Endothelial cell of umbilical vein (primary cell): ENCODE measurements at regions not wholly inside any gene's neighbourhood (a gene's known extent, or its start where the extent isn't known, plus 50 kb on each side); places are given as distances from the start of the nearest gene placed in this dataset.

Experiments used
- BruUV-seq: library from RNA; stranded (reverse); fragments of 400-500 nt; replicated peaks from 2 replicates; lab custom pipeline; 2021; lab: Mats Ljungman, UMichigan
- CTCF ChIA-PET: fragments of 300-600, 350-600 bp; sonication (Branson Sonifier 250); formaldehyde crosslinking; loops from one replicate; lab custom pipeline; 2021; ENCODE audit warnings: antibody characterized with exemption, inconsistent platforms; lab: Charles Lee
- POLR2A ChIA-PET: fragments of 300-600, 350-600 bp; sonication (Branson Sonifier 250); formaldehyde crosslinking; loops from one replicate; lab custom pipeline; 2021; ENCODE audit warnings: antibody characterized with exemption, inconsistent platforms; lab: Charles Lee
- DNase-seq: peaks from one replicate; pipeline ENCODE4 v3.0.0-alpha.2; 2011; ENCODE audit warnings: low read depth, low spot score
- FAIRE-seq: peaks from 2 replicates; lab custom pipeline; 2011; peaks lifted over from hg19 to GRCh38; lab: Jason Lieb, UNC
- H2AFZ ChIP-seq: 2 replicates; pipeline ENCODE4 v1.6.0; 2012; ENCODE audit warnings: low read depth, low read length, control low read depth, inconsistent platforms
- H3K27ac ChIP-seq: 2 replicates; pipeline ENCODE4 v1.5.1; 2011; ENCODE audit warnings: low read depth, mild to moderate bottlenecking, control low read depth, low read length, moderate library complexity; ENCODE audit not compliant: insufficient read depth
- H3K27me3 ChIP-seq, 2 experiments: 2 replicates each; pipeline versions ENCODE4 v1.6.0 to v1.6.1; 2011; ENCODE audit warnings: low read length in 2 of 2, mixed read lengths in 1 of 2; ENCODE audit not compliant: control insufficient read depth in 2 of 2, insufficient read depth in 2 of 2
- H3K36me3 ChIP-seq, 2 experiments: 2 replicates in 1 of 2; 3 replicates in 1 of 2; pipeline ENCODE4 v1.5.1; 2011; ENCODE audit warnings: low read length in 2 of 2, mild to moderate bottlenecking in 1 of 2, moderate library complexity in 1 of 2; ENCODE audit not compliant: control insufficient read depth in 2 of 2, insufficient read depth in 2 of 2; ENCODE audit errors: extremely low read depth in 1 of 2
- H3K4me1 ChIP-seq: 3 replicates; pipeline ENCODE4 v1.5.1; 2011; ENCODE audit warnings: mild to moderate bottlenecking, low read length; ENCODE audit not compliant: control insufficient read depth, insufficient read depth; ENCODE audit errors: extremely low read depth
- H3K4me2 ChIP-seq: 2 replicates; pipeline ENCODE4 v1.6.1; 2011; ENCODE audit warnings: low read length, control low read depth, mixed read lengths; ENCODE audit not compliant: insufficient read depth
- H3K4me3 ChIP-seq, 3 experiments: fragments of 200-600 bp in 1 of 3; sonication (generic), shearing (Covaris generic) in 1 of 3; replicated peaks in 1 of 3; 2 replicates each; pipeline ENCODE4 v1.5.1; 2011 to 2016; ENCODE audit warnings: control low read depth in 3 of 3, low read length in 3 of 3, mild to moderate bottlenecking in 2 of 3, inconsistent platforms in 1 of 3, low read depth in 1 of 3, moderate library complexity in 1 of 3; ENCODE audit not compliant: insufficient read depth in 1 of 3
- H3K79me2 ChIP-seq: 2 replicates; pipeline ENCODE4 v1.6.0; 2012; ENCODE audit warnings: low read length, inconsistent platforms; ENCODE audit not compliant: control insufficient read depth, insufficient read depth
- H3K9ac ChIP-seq: replicated peaks from 2 replicates; pipeline ENCODE3; 2011; ENCODE audit warnings: low read length, control low read depth; ENCODE audit not compliant: insufficient read depth; ENCODE audit errors: extremely low read depth
- H3K9me1 ChIP-seq: replicated peaks from 3 replicates; pipeline ENCODE4 v1.6.0; 2011; ENCODE audit warnings: mild to moderate bottlenecking, low read length; ENCODE audit not compliant: control insufficient read depth, insufficient read depth; ENCODE audit errors: extremely low read depth
- H3K9me3 ChIP-seq: replicated peaks from 2 replicates; pipeline ENCODE4 v1.5.1; 2012; ENCODE audit warnings: low read length, inconsistent platforms; ENCODE audit not compliant: control insufficient read depth, insufficient read depth
- H4K20me1 ChIP-seq: replicated peaks from 2 replicates; pipeline ENCODE3; 2011; ENCODE audit warnings: mild to moderate bottlenecking, low read length; ENCODE audit not compliant: control insufficient read depth, insufficient read depth; ENCODE audit errors: extremely low read depth
- EZH2 ChIP-seq: IDR thresholded peaks from 2 replicates; pipeline ENCODE4 v1.6.1; 2012; ENCODE audit warnings: borderline replicate concordance, low read depth, mild to moderate bottlenecking, moderate library complexity, low read length, inconsistent platforms; ENCODE audit not compliant: severe bottlenecking
- FOS ChIP-seq: IDR thresholded peaks from 2 replicates; pipeline ENCODE4 v1.6.1; 2011; ENCODE audit warnings: mild to moderate bottlenecking, low read length, moderate library complexity, borderline replicate concordance; ENCODE audit not compliant: insufficient read depth
- GATA2 ChIP-seq: IDR thresholded peaks from 2 replicates; pipeline ENCODE4 v1.7.0; 2011; ENCODE audit warnings: low read depth, mild to moderate bottlenecking, moderate library complexity, mixed read lengths, low read length; ENCODE audit not compliant: insufficient read length, insufficient read depth
- JUN ChIP-seq: IDR thresholded peaks from 2 replicates; pipeline ENCODE4 v1.6.1; 2011; ENCODE audit warnings: borderline replicate concordance, low read depth; ENCODE audit not compliant: insufficient read length, insufficient read depth
- MYC ChIP-seq: IDR thresholded peaks from one replicate; pipeline ENCODE4 v1.6.1; 2011; ENCODE audit warnings: mild to moderate bottlenecking, low read depth, low read length
- POLR2A ChIP-seq: IDR thresholded peaks from 2 replicates; pipeline ENCODE4 v1.6.1; 2012; ENCODE audit warnings: low read depth, mild to moderate bottlenecking, control low read depth, low read length
- POLR2AphosphoS5 ChIP-seq: IDR thresholded peaks from 2 replicates; pipeline ENCODE4 v1.6.1; 2012; ENCODE audit warnings: low read depth, mild to moderate bottlenecking, control low read depth, low read length, moderate library complexity; ENCODE audit not compliant: insufficient read depth
- dilution Hi-C: fragments of 300-500 bp; cut with MboI; formaldehyde crosslinking; loops from one replicate; pipeline ENCODE4 v1.15.0; 2019; ENCODE audit warnings: low sequenced_read_pairs; ENCODE audit not compliant: extremely low pct_ligation_motif_present
- intact Hi-C: fragments of 100-400 bp; cut with micrococcal nuclease; formaldehyde crosslinking; loops from one replicate; pipeline ENCODE4 v1.10.0; 2022
- TF ChIP-seq, protein P1 (sequence below), 2 donors: IDR thresholded peaks; 1 replicate in 1 of 2; 2 replicates in 1 of 2; pipeline ENCODE4 v1.5.1; 2011; ENCODE audit warnings: low read length in 2 of 2, mild to moderate bottlenecking in 2 of 2, moderate library complexity in 2 of 2, control low read depth in 1 of 2, inconsistent platforms in 1 of 2, low read depth in 1 of 2; ENCODE audit not compliant: insufficient read depth in 1 of 2; ENCODE audit errors: extremely low read depth in 1 of 2
- TF ChIP-seq, protein P2 (sequence below): IDR thresholded peaks from 2 replicates; pipeline ENCODE4 v1.6.1; 2011; ENCODE audit not compliant: insufficient read depth, insufficient read length

DNA sequence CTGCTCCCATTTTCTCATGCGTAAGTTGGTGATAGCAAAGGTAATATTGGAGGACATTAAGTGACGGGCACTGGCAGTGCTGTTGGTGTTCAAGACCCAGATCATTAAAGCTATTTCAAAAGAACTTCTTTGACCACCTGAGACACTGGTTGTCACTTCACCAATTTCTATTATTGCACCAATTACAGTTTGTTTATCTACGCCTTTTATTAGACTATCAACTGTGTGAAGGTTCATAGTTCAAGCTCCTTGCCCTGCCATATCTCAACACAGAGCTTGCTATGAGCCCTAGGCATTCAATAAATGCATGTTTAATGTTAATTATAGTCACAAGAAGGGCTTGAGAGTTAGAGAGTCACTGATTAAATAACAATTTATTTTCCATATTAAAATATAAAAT is 778.7 kb upstream of the HS3ST1 start:
- FAIRE-seq (no peak), DNase-seq (no peak)
- Histone ChIP-seq H3K9ac (no peak overlapping the region), H3K27ac (no peak overlapping the region), H3K4me1 (no peaks in the 10 kb centered on the region), H4K20me1 (no peaks in the 10 kb centered on the region), H3K4me2 (no peak overlapping the region), H3K27me3 (no peaks in the 10 kb centered on the region), H2AFZ (no peak overlapping the region), H3K9me3 (no peaks in the 10 kb centered on the region), H3K4me3 (no peak overlapping the region), H3K9me1 (no peaks in the 10 kb centered on the region), H3K79me2 (no peaks in the 10 kb centered on the region), H3K36me3 (no peaks in the 10 kb centered on the region)
- ChIA-PET CTCF (no interaction called here), POLR2A (no interaction called here)
- dilution Hi-C loops (no loop called here), intact Hi-C loops (no loop called here)
- no TSS peak for BruUV-seq
- TF ChIP-seq EZH2, result no peak
- TF ChIP-seq, protein P1, sequence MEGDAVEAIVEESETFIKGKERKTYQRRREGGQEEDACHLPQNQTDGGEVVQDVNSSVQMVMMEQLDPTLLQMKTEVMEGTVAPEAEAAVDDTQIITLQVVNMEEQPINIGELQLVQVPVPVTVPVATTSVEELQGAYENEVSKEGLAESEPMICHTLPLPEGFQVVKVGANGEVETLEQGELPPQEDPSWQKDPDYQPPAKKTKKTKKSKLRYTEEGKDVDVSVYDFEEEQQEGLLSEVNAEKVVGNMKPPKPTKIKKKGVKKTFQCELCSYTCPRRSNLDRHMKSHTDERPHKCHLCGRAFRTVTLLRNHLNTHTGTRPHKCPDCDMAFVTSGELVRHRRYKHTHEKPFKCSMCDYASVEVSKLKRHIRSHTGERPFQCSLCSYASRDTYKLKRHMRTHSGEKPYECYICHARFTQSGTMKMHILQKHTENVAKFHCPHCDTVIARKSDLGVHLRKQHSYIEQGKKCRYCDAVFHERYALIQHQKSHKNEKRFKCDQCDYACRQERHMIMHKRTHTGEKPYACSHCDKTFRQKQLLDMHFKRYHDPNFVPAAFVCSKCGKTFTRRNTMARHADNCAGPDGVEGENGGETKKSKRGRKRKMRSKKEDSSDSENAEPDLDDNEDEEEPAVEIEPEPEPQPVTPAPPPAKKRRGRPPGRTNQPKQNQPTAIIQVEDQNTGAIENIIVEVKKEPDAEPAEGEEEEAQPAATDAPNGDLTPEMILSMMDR (IDR thresholded peaks at IDR 0.05; ENCODE audit: extremely low read depth in 1 of 2, insufficient read depth in 1 of 2, low read depth in 1 of 2, low read length in 2 of 2), result no peak
- no peak for TF ChIP-seq POLR2AphosphoS5
- no peak for TF ChIP-seq GATA2
- TF ChIP-seq JUN, result no peak
- TF ChIP-seq MYC, result no peak
- TF ChIP-seq, protein P2, sequence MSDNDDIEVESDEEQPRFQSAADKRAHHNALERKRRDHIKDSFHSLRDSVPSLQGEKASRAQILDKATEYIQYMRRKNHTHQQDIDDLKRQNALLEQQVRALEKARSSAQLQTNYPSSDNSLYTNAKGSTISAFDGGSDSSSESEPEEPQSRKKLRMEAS, result no peak
- TF ChIP-seq FOS, result no peak
- no peak for TF ChIP-seq POLR2A
